ENCODE measurements at regions not wholly inside any gene's neighbourhood (a gene's known extent, or its start where the extent isn't known, plus 50 kb on each side); places are given as distances from the start of the nearest gene placed in this dataset.

DNA sequence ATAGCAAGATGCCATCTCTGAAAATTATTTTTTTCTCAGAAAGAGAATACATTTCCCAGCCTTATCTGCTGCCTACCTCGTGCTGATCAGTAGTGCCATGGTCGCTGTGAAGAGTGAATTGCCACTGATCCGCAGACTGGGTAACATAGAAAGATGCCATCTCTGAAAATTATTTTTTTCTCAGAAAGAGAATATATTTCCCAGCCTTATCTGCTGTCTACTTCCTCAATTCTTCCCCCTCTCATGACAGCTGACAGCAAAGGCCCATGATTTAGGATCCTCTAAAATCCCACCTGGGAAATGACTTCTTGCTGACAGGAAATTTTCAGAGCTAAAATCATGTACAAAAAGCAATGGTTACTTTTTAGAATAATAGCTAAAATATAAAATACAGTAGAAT lies 92.5 kb upstream of the AHR start:
- Histone ChIP-seq H3K27me3 (no peaks in the 10 kb centered on the region), H3K27ac (no peak overlapping the region), H3K9me3 (no peaks in the 10 kb centered on the region), H3K4me3 (no peak overlapping the region), H3K4me1 (no peaks in the 10 kb centered on the region), H3K36me3 (no peaks in the 10 kb centered on the region)
- no peak for TF ChIP-seq POLR2A (IDR thresholded peaks at IDR 0.05)
- no peak for TF ChIP-seq POLR2AphosphoS5 (IDR thresholded peaks at IDR 0.05)
- TF ChIP-seq CTCF (IDR thresholded peaks at IDR 0.05): no peak
- no peak for DNase-seq (ENCODE audit: low spot score in 2 of 2)
- intact Hi-C loops (cut with DNase I; ENCODE audit: low total_unique reads): no loop called here

DNA sequence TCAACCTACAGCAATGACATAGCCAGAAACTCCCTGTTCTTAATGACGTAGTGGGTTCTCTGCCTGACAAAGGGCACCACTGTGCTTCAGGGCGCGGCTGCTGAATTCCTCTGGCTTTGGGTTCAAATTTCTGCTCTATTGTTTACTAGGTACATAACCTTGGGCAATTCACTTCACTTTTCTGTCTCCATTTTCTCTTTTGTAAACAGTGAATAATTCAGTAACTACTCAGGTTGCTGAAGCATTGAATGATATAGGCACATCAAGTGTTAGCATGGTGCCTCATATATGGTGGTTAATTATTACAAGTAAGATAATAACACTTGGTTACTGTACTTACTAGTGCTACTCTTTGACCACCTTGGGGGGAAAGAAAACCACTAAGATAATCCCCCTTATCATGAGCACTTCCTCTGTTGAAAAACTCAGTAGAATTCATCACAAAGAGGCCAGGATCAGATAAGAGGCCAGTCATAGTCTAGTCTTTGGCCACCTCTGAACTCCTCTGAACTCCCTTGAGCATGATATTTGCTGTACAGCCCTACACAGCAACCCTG lies 92.0 kb upstream of the AHR start:
- Histone ChIP-seq H3K9me3 (no peaks in the 10 kb centered on the region), H3K4me1 (no peaks in the 10 kb centered on the region), H3K4me3 (no peak overlapping the region), H3K27me3 (no peaks in the 10 kb centered on the region), H3K27ac (no peak overlapping the region), H3K36me3 (no peaks in the 10 kb centered on the region)
- DNase-seq (ENCODE audit: low spot score in 2 of 2): no peak
- no peak for TF ChIP-seq CTCF (IDR thresholded peaks at IDR 0.05)
- intact Hi-C loops (cut with DNase I; ENCODE audit: low total_unique reads): no loop called here

- intact Hi-C loops (cut with DNase I; ENCODE audit: low total_unique reads): no loop called here
- no peaks in the 10 kb centered on the region for H3K4me1 ChIP-seq
- H3K4me3 ChIP-seq: no peak overlapping the region
- no peaks in the 10 kb centered on the region for H3K27me3 ChIP-seq
- no peak overlapping the region for H3K27ac ChIP-seq
- no peak for DNase-seq (ENCODE audit: low spot score in 2 of 2)
- TF ChIP-seq POLR2AphosphoS5 (IDR thresholded peaks at IDR 0.05) (no peak), CTCF (IDR thresholded peaks at IDR 0.05) (no peak), POLR2A (IDR thresholded peaks at IDR 0.05) (no peak)
- no peaks in the 10 kb centered on the region for H3K9me3 ChIP-seq
- H3K36me3 ChIP-seq: no peaks in the 10 kb centered on the region
Measured at GRCh38 chr7:17207220-17207619, 91.2 kb upstream of the AHR start.

DNA sequence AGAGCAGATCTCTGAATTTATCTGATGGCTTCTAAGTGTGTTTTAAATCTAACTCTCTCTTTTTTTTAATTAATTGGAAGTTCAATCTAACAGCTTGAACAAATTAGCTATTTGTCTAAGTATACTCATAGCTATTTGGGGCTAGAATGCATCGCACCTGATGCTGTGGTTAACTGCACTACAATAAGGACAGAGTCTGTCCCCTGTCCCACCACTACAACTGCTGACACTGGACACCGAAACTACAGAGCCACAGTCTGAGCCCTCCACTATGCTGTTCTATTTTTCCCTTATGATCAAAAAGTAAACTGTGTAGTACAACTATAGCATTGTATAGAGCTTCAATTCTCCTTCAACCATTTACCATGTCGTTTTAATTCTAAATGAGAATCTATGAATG lies 89.4 kb upstream of the AHR start:
- no peak overlapping the region for H3K4me3 ChIP-seq
- H3K27me3 ChIP-seq: no peaks in the 10 kb centered on the region
- H3K27ac ChIP-seq: no peak overlapping the region
- no peaks in the 10 kb centered on the region for H3K36me3 ChIP-seq
- H3K4me1 ChIP-seq: no peaks in the 10 kb centered on the region
- TF ChIP-seq CTCF (IDR thresholded peaks at IDR 0.05) (no peak), POLR2A (IDR thresholded peaks at IDR 0.05) (no peak), POLR2AphosphoS5 (IDR thresholded peaks at IDR 0.05) (no peak)
- no peak for DNase-seq (ENCODE audit: low spot score in 2 of 2)
- intact Hi-C loops (cut with DNase I; ENCODE audit: low total_unique reads): no loop called here
- H3K9me3 ChIP-seq: no peaks in the 10 kb centered on the region

- intact Hi-C loops (cut with DNase I; ENCODE audit: low total_unique reads): no loop called here
- no peak for DNase-seq (ENCODE audit: low spot score in 2 of 2)
- Histone ChIP-seq H3K27ac (no peak overlapping the region), H3K9me3 (no peaks in the 10 kb centered on the region), H3K36me3 (no peaks in the 10 kb centered on the region), H3K4me3 (no peak overlapping the region), H3K4me1 (no peaks in the 10 kb centered on the region), H3K27me3 (no peaks in the 10 kb centered on the region)
- TF ChIP-seq CTCF (IDR thresholded peaks at IDR 0.05) (no peak), POLR2A (IDR thresholded peaks at IDR 0.05) (no peak), POLR2AphosphoS5 (IDR thresholded peaks at IDR 0.05) (no peak)
Measured at GRCh38 chr7:17211307-17211836, 87.1 kb upstream of the AHR start.

Data from breast epithelium (tissue), 4 donors.